ENCODE measurements at regions not wholly inside any gene's neighbourhood (a gene's known extent, or its start where the extent isn't known, plus 50 kb on each side); places are given as distances from the start of the nearest gene placed in this dataset.
"Not testable (repeated sequence)": the region's sequence is repeated elsewhere in the genome, so short reads cannot be mapped to it uniquely, and the experiment has no call there.

- no peak for TF ChIP-seq CTCF (conservative IDR thresholded peaks at IDR 0.05; ENCODE audit: low read length)
- no peak for TF ChIP-seq EZH2phosphoT487 (IDR thresholded peaks at IDR 0.05; ENCODE audit: borderline replicate concordance)
- Histone ChIP-seq H3K9me3 (ENCODE audit: insufficient read depth, low read depth, low read length) (no peaks in the 10 kb centered on the region), H2AFZ (ENCODE audit: low read length) (no peak overlapping the region), H3F3A (ENCODE audit: low read depth) (no peaks in the 10 kb centered on the region), H3K36me3 (ENCODE audit: insufficient read depth, low read length) (no peaks in the 10 kb centered on the region), H3K4me2 (ENCODE audit: low read depth, low read length, poor library complexity, severe bottlenecking) (no peak overlapping the region), H3K27me3 (ENCODE audit: insufficient read depth, low read length, poor library complexity, severe bottlenecking) (no peaks in the 10 kb centered on the region), H3K9me2 (replicated peaks; ENCODE audit: low read depth, low read length) (no peaks in the 10 kb centered on the region), H4K20me1 (ENCODE audit: insufficient read depth, low read length, poor library complexity, severe bottlenecking) (no peaks in the 10 kb centered on the region), H3K79me2 (ENCODE audit: insufficient read depth, low read length) (no peaks in the 10 kb centered on the region), H3K4me1 (ENCODE audit: insufficient read depth, low read length, poor library complexity, severe bottlenecking) (no peaks in the 10 kb centered on the region), H3K9ac (ENCODE audit: low read depth, low read length, poor library complexity, severe bottlenecking) (no peak overlapping the region), H3K4me3 (ENCODE audit: low read length, poor library complexity, severe bottlenecking) (no peak overlapping the region)
Observed at GRCh38 chrX:112931478-112931877, 90.8 kb upstream of the AMOT start.

- H3K79me2 ChIP-seq (ENCODE audit: insufficient read depth, low read length); H3K4me3 ChIP-seq (ENCODE audit: low read length, poor library complexity, severe bottlenecking); H3K36me3 ChIP-seq (ENCODE audit: insufficient read depth, low read length); H3K27me3 ChIP-seq (ENCODE audit: insufficient read depth, low read length, poor library complexity, severe bottlenecking); H3K4me1 ChIP-seq (ENCODE audit: insufficient read depth, low read length, poor library complexity, severe bottlenecking); H3K9me2 ChIP-seq (replicated peaks; ENCODE audit: low read depth, low read length); H3K9me3 ChIP-seq (ENCODE audit: insufficient read depth, low read depth, low read length); H2AFZ ChIP-seq (ENCODE audit: low read length); H3K4me2 ChIP-seq (ENCODE audit: low read depth, low read length, poor library complexity, severe bottlenecking); H3F3A ChIP-seq (ENCODE audit: low read depth); H3K9ac ChIP-seq (ENCODE audit: low read depth, low read length, poor library complexity, severe bottlenecking); H4K20me1 ChIP-seq (ENCODE audit: insufficient read depth, low read length, poor library complexity, severe bottlenecking): not testable (repeated sequence)
Observed at GRCh38 chrX:112923381-112923780, 82.8 kb upstream of the AMOT start.

GRCh38 chrX:112913807-112914206 lies 73.2 kb upstream of the AMOT start:
- Histone ChIP-seq H3K9me3 (ENCODE audit: insufficient read depth, low read depth, low read length) (no peaks in the 10 kb centered on the region), H3K4me1 (ENCODE audit: insufficient read depth, low read length, poor library complexity, severe bottlenecking) (no peaks in the 10 kb centered on the region), H3K9me2 (replicated peaks; ENCODE audit: low read depth, low read length) (no peaks in the 10 kb centered on the region), H4K20me1 (ENCODE audit: insufficient read depth, low read length, poor library complexity, severe bottlenecking) (no peaks in the 10 kb centered on the region), H3K9ac (ENCODE audit: low read depth, low read length, poor library complexity, severe bottlenecking) (no peak overlapping the region), H3K27me3 (ENCODE audit: insufficient read depth, low read length, poor library complexity, severe bottlenecking) (no peaks in the 10 kb centered on the region), H2AFZ (ENCODE audit: low read length) (no peak overlapping the region), H3K36me3 (ENCODE audit: insufficient read depth, low read length) (no peaks in the 10 kb centered on the region), H3K79me2 (ENCODE audit: insufficient read depth, low read length) (no peaks in the 10 kb centered on the region), H3K4me3 (ENCODE audit: low read length, poor library complexity, severe bottlenecking) (no peak overlapping the region), H3F3A (ENCODE audit: low read depth) (no peaks in the 10 kb centered on the region), H3K4me2 (ENCODE audit: low read depth, low read length, poor library complexity, severe bottlenecking) (no peak overlapping the region)
- TF ChIP-seq CTCF (conservative IDR thresholded peaks at IDR 0.05; ENCODE audit: low read length) = peak; percentile 27
- TF ChIP-seq EZH2phosphoT487 (IDR thresholded peaks at IDR 0.05; ENCODE audit: borderline replicate concordance) = no peak

GRCh38 chrX:112910418-112910817 lies 69.8 kb upstream of the AMOT start:
- H3K27me3 ChIP-seq (ENCODE audit: insufficient read depth, low read length, poor library complexity, severe bottlenecking) = no peaks in the 10 kb centered on the region

More at GRCh38 chrX:112910418-112910817, 69.8 kb upstream of the AMOT start:
- no peak overlapping the region for H3K4me2 ChIP-seq (ENCODE audit: low read depth, low read length, poor library complexity, severe bottlenecking)
- H3K36me3 ChIP-seq (ENCODE audit: insufficient read depth, low read length) = no peaks in the 10 kb centered on the region
- H3K9me3 ChIP-seq (ENCODE audit: insufficient read depth, low read depth, low read length) = no peaks in the 10 kb centered on the region
- no peaks in the 10 kb centered on the region for H3K79me2 ChIP-seq (ENCODE audit: insufficient read depth, low read length)
- H2AFZ ChIP-seq (ENCODE audit: low read length) = no peak overlapping the region
- H3K4me3 ChIP-seq (ENCODE audit: low read length, poor library complexity, severe bottlenecking) = no peak overlapping the region
- TF ChIP-seq EZH2phosphoT487 (IDR thresholded peaks at IDR 0.05; ENCODE audit: borderline replicate concordance) = no peak
- no peak for TF ChIP-seq CTCF (conservative IDR thresholded peaks at IDR 0.05; ENCODE audit: low read length)
- no peaks in the 10 kb centered on the region for H3F3A ChIP-seq (ENCODE audit: low read depth)
- H3K9me2 ChIP-seq (replicated peaks; ENCODE audit: low read depth, low read length) = no peaks in the 10 kb centered on the region
- no peaks in the 10 kb centered on the region for H3K4me1 ChIP-seq (ENCODE audit: insufficient read depth, low read length, poor library complexity, severe bottlenecking)
- no peak overlapping the region for H3K9ac ChIP-seq (ENCODE audit: low read depth, low read length, poor library complexity, severe bottlenecking)
- no peaks in the 10 kb centered on the region for H4K20me1 ChIP-seq (ENCODE audit: insufficient read depth, low read length, poor library complexity, severe bottlenecking)
